ENCODE measurements at regions not wholly inside any gene's neighbourhood (a gene's known extent, or its start where the extent isn't known, plus 50 kb on each side); places are given as distances from the start of the nearest gene placed in this dataset.
"Not testable (repeated sequence)": the region's sequence is repeated elsewhere in the genome, so short reads cannot be mapped to it uniquely, and the experiment has no call there.

DNA sequence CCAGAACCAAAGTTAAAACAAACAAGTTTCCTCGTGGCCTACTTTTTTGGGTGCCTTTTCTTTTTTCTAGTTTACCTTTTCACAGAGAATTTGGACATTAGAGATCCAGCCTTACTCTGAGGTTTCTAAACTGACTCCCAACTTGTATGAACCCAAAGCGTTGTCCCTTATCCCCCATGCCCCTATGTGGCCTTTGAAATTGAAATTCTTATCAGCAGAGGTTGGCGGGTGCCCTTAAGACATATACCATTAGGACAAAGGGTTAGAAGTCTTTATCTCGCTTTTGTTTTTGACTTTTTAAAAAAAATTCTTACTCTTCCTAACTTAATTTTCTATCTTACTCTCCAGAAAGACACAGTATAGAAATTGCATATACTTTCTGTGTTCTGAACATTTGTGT lies 76.3 kb upstream of the C7orf33 start:
- DNase-seq (ENCODE audit: low read depth) = no peak
- no peak for TF ChIP-seq CTCF (conservative IDR thresholded peaks at IDR 0.05; ENCODE audit: low read depth, low read length)
- H3K4me3 ChIP-seq (ENCODE audit: low read length) = no peak overlapping the region

GRCh38 chr7:148515237-148515636 lies 75.3 kb upstream of the C7orf33 start:
- TF ChIP-seq CTCF (conservative IDR thresholded peaks at IDR 0.05; ENCODE audit: low read depth, low read length) = no peak
- DNase-seq (ENCODE audit: low read depth) = no peak
- no peak overlapping the region for H3K4me3 ChIP-seq (ENCODE audit: low read length)

- TF ChIP-seq CTCF (conservative IDR thresholded peaks at IDR 0.05; ENCODE audit: low read depth, low read length) = no peak
- H3K4me3 ChIP-seq (ENCODE audit: low read length) = no peak overlapping the region
- no peak for DNase-seq (ENCODE audit: low read depth)
These were observed 74.6 kb upstream of the C7orf33 start for GRCh38 chr7:148515728-148516695.

GRCh38 chr7:148519386-148519785 lies 71.2 kb upstream of the C7orf33 start:
- not testable (repeated sequence) for DNase-seq (ENCODE audit: low read depth); H3K4me3 ChIP-seq (ENCODE audit: low read length)

- TF ChIP-seq CTCF (conservative IDR thresholded peaks at IDR 0.05; ENCODE audit: low read depth, low read length) = no peak
- no peak for DNase-seq (ENCODE audit: low read depth)
- H3K4me3 ChIP-seq (ENCODE audit: low read length) = no peak overlapping the region
These were observed 69.3 kb upstream of the C7orf33 start for GRCh38 chr7:148521271-148521670.

DNA sequence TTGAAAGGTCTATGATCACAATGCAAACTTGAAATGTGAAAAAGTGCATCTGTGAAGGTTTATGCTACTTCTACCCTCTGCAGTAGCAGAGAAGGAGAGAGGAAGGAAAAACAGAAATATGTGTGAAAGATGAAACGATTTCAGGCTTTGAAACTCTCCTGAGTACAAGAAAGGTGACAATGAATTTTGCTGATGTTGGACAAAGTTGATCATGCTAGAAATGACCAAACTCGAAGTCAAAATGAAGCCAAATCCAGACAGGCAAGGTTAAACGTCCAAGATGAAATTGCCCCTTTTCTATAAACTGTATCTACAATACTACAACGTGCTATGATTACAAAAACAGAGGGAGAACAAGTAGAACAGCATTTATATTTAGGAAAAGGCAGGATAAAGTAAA lies 67.0 kb upstream of the C7orf33 start:
- DNase-seq (ENCODE audit: low read depth) = no peak

More for the DNA sequence above, 67.0 kb upstream of the C7orf33 start:
- no peak overlapping the region for H3K4me3 ChIP-seq (ENCODE audit: low read length)
- TF ChIP-seq CTCF (conservative IDR thresholded peaks at IDR 0.05; ENCODE audit: low read depth, low read length) = no peak
